GM19099 (cell line): ENCODE measurements at regions not wholly inside any gene's neighbourhood (a gene's known extent, or its start where the extent isn't known, plus 50 kb on each side); places are given as distances from the start of the nearest gene placed in this dataset.

Experiments
- POLR2A ChIP-seq: IDR thresholded peaks from 3 replicates; pipeline ENCODE4 v1.6.1; 2011; ENCODE audit warnings: low read depth; ENCODE audit not compliant: insufficient read length; ENCODE audit errors: extremely low read depth

GRCh38 chr17:70772761-70773160, 603.4 kb downstream of the KCNJ2 start:
- no peak for TF ChIP-seq POLR2A

DNA sequence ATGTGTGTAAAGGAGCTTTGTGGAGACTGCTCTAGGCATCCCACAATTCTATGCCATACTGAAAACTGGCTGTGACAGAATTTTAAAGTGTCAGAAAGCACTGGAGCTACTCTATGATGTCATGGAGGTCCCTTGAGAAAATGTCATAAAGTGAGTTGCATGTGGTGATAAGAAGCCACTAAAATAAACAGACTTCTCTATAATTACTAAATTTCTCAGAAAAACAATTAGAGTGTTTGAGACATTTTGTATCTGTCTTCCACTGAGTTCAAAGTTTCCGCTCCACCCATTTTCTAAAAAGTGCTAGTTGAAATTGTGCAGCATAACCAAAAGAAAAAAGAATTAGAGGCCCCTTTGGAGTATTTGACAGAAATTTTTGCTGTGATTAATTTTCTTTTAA, 603.9 kb downstream of the KCNJ2 start:
- no peak for TF ChIP-seq POLR2A

DNA sequence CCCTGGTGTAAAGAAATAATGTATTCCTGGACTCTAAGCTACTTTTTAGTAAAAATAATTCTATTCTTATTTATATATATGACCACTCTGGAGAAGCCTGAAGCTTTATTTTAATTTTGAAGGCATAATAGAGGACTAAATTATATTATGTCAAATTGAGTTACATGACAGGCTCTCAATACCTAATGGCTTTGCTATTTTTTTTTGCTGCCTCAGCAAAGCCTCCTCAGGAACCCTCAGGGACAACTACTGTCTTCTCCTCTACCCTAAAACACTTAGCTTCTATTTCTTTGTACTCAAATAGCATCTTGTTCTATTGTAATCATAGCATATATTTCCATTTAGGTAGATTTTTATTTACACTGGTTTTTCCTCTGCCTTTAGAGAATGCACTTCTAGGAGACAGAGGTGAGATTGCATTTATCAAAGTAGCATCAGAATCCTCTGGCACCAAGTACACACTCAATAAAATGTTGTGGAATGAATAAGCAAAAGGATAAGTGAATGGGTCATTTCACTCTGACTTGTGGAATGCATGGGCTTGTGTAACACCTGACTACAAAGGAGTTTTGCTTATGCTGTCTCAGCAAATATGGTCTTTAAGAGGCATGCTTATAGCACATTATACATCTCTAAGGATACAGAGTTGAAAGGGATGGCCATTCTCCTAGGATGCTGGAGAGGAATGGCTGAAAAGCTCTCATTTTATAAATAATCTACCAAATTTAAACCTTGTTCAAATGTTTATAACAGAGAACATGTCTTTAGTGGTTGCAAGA, 605.2 kb downstream of the KCNJ2 start:
- TF ChIP-seq POLR2A, result no peak

DNA sequence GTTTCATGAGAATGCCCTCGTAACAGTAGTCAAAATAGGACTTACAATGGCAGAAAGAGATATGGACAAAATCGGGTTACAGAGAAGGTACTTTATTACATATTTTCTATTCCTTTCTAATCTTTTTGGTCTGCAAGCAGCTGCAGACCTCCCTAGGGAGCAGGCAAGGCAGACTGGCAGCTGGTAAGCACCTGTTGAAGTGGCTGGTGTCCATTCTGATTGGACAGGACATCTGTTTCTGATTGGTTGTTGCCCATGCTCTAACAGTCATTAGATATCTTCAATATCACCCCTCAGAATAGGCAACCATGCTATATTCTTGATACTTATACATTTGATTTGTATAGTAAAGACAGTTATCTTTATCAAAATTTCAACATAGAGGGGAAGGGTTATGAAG, 606.3 kb downstream of the KCNJ2 start:
- no peak for TF ChIP-seq POLR2A

- TF ChIP-seq POLR2A, result no peak
These were observed 607.1 kb downstream of the KCNJ2 start for GRCh38 chr17:70776441-70776840.

- TF ChIP-seq POLR2A, result no peak
These were observed 610.7 kb downstream of the KCNJ2 start for GRCh38 chr17:70780031-70780430.

GRCh38 chr17:70786081-70786480, 616.7 kb downstream of the KCNJ2 start:
- no peak for TF ChIP-seq POLR2A

- no peak for TF ChIP-seq POLR2A
These were observed 618.5 kb downstream of the KCNJ2 start for GRCh38 chr17:70787721-70788300.

DNA sequence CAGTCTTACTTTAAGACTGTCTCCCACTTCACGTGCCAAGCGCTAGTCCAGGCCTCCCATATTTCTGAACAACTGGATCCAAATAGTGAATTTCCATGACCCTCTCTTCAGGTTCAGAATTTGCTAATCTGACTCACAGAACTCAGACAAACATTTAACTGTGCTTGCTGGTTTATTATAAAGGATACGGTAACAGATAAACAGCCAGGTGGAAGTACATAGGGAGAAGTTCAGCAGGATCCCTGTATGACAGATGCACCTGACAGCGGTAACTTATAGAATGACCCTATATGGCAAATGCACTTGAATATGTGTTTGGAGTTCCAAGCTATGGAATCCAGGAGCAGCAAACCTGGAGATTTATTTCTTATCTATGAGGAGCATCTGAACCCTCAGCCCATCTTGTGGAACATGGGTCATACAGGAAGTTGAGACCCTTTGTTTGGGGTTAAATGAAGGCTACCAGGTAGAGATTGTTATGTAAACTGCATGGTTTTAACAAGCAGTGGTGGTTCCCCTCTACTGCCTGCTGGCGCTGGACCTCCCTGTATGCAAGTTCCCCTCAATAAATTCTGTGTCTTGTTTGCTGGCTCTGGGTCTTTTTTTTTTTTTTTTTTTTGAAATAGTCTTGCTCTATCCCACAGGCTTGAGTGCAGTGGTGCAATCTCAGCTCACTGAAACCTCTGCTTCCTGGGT, 622.6 kb downstream of the KCNJ2 start:
- no peak for TF ChIP-seq POLR2A

- TF ChIP-seq POLR2A, result no peak
These were observed 625.4 kb downstream of the KCNJ2 start for GRCh38 chr17:70794738-70795137.

GRCh38 chr17:70795620-70796019, 626.3 kb downstream of the KCNJ2 start:
- TF ChIP-seq POLR2A, result no peak

GRCh38 chr17:70796757-70797156, 627.4 kb downstream of the KCNJ2 start:
- TF ChIP-seq POLR2A, result no peak

- no peak for TF ChIP-seq POLR2A
These were observed 627.8 kb downstream of the KCNJ2 start for GRCh38 chr17:70797166-70797565.

DNA sequence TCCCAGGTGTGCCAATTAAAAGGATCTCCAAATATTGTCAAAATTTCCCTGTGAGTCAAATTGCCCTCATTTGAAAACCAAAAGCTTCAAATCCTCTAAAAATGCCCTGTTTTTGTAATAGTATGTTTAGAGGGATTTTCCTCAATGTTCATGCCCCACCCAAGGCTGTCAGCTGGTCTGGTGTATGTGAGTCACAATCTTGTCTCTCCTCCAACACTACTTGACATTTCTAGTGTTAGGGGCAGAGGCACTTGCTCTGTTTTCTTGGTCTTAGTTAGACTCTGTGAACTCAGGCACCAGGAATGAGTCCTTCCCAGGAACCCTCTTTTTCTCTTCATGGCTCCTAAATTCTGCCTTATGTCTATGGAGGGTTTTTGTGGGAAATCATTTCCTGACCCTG, 634.8 kb downstream of the KCNJ2 start:
- TF ChIP-seq POLR2A, result no peak

DNA sequence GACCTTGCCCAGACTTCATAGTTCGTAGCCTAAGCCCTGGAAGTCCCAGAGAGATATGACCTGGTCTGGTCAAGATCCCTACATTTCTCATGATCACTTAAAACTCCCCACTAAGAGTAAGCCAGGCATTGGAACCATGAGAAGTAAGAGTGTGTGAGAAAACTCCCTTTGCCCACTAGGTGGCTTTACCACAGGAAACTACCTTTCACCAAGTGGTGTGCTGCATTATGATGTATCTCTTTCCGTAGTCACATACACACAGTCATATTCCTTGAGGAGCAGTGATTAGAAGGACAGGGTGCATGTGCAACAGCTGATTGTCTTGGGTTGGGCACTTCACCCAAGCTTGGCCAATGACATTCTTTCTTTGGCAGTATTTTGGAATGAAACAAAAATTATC, 639.3 kb downstream of the KCNJ2 start:
- no peak for TF ChIP-seq POLR2A

GRCh38 chr17:70810609-70811008, 641.3 kb downstream of the KCNJ2 start:
- TF ChIP-seq POLR2A, result no peak
